Colon (tissue), 2 donors: ENCODE measurements at regions not wholly inside any gene's neighbourhood (a gene's known extent, or its start where the extent isn't known, plus 50 kb on each side); places are given as distances from the start of the nearest gene placed in this dataset.
"Not testable (repeated sequence)": the region's sequence is repeated elsewhere in the genome, so short reads cannot be mapped to it uniquely, and the experiment has no call there.

Experiments
- FAIRE-seq: peaks from 2 replicates; lab custom pipeline; 2012; peaks lifted over from hg19 to GRCh38; lab: Jason Lieb, UNC
- donor health status: control.
- donor health status: control.

- FAIRE-seq = no peak
Measured at GRCh38 chr21:35748678-35749314, 311.5 kb downstream of the SETD4 start.

- FAIRE-seq = no peak
Measured at GRCh38 chr21:35743571-35743970, 316.8 kb downstream of the SETD4 start.

DNA sequence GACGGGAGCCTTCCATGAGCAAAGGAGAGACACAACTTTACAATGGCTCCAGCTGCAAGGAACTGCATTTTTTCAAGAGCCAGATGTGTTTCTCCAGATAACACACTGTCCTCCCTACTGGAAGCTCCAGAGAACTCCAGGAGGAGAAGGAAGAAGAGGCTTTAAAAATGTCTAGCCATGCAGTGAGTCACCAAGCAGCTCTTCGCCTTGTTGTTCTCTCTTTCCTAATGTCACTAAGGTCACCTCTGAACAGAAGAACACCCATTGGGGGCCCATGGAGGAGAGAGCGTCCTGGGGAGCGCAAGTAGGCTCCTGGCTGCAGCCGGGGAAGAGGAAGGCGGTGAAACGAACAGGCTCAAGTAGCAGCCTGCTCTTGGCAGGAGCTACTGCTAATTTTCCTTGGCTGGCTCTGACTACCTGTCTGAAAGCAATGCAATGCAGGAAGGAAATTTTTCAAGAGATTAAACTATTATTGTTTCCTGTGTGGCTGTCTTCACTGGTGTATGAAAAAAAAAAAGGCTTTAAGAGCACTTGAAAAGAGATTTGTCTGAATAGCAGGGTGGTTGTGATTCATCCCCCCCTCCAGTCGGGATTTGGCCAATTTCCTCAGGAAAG lies 321.9 kb downstream of the SETD4 start:
- no peak for FAIRE-seq

DNA sequence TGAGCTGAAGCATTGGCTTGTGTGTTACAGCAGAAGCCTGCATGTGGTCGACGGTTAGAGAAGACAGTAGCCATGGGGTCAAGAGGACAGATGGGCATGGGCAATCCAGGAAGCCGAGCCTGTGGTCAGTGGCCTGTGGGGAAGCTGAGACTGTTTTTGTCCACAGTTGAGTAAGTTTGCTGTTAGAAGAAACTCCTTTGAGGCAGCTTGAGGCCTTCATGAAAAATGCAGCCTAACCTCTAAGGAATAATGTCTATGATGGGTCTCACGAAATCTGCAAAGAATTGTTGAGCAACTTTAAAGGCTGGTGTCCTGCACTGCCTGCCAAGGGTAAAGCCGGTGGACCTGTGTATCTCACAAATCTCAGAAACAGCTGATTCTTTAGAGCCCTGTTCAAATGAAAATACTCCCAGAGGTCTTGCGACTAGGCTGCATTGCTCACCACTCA lies 322.4 kb downstream of the SETD4 start:
- FAIRE-seq = no peak

GRCh38 chr21:35737449-35737848 lies 322.9 kb downstream of the SETD4 start:
- no peak for FAIRE-seq

DNA sequence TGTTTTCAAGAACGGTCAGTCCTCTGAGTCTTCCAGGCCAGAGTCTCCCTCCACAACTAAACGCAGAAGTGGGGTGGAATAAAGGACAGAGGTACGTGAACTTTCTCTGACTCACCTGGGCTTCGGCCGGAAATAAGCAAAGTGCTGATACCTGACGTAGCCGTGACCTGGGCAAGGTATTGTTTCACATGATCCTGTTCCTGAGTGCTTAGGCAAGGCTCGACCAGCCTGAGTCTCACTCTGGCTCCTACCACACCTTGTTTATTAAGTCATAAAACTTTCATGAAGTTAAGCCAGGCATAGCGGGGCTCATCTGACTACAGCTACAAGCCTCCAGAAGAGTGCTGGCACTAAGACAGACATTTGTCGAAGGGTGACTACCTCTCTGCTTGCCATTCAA lies 327.5 kb downstream of the SETD4 start:
- no peak for FAIRE-seq

GRCh38 chr21:35730325-35730724 lies 330.0 kb downstream of the SETD4 start:
- no peak for FAIRE-seq

DNA sequence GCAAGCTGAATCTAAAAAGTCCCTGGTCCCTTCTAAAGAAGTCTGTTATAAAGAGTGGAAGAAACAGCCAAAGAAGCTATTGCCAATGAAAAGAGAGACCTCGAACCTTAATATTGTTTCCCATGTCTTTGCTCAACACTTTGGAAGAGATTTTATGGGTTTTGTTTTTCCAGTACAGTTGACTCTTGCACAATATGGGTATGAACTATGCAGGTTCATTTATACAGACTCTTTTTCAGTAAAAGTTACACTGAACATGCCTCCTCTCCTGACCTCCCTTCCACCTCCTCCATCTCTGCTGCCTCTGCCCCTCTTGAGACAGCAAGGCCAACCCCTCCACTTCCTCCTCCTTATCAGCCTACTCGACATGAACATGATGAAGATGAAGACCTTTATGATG lies 332.5 kb downstream of the SETD4 start:
- no peak for FAIRE-seq

- FAIRE-seq = no peak
Measured at GRCh38 chr21:35724156-35724555, 336.2 kb downstream of the SETD4 start.

- FAIRE-seq = no peak
Measured at GRCh38 chr21:35721701-35722100, 338.6 kb downstream of the SETD4 start.

- FAIRE-seq = no peak
Measured at GRCh38 chr21:35720208-35720731, 340.1 kb downstream of the SETD4 start.

- FAIRE-seq = no peak
Measured at GRCh38 chr21:35719080-35719479, 341.2 kb downstream of the SETD4 start.

- no peak for FAIRE-seq
Measured at GRCh38 chr21:35716876-35717565, 343.3 kb downstream of the SETD4 start.

DNA sequence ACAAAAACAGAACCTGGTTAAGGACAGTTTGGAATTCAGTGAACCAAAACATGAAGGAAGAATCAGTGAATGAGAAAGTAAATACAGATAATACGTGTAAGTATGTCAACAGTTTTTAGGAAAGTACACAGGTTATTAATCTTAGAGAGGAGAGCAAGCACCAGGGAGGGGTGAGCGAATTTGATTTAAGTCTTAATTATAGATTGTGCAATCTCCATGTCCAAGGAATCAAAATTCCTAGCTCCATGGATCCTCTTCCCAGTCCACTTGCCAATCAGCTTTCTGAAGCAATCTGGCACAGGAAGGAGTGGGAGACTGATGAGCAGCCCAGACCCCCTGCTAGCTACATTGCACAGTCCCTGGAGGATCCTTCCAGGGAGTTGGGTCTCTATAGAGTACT lies 346.4 kb downstream of the SETD4 start:
- FAIRE-seq = no peak

- no peak for FAIRE-seq
Measured at GRCh38 chr21:35711661-35712060, 348.7 kb downstream of the SETD4 start.

DNA sequence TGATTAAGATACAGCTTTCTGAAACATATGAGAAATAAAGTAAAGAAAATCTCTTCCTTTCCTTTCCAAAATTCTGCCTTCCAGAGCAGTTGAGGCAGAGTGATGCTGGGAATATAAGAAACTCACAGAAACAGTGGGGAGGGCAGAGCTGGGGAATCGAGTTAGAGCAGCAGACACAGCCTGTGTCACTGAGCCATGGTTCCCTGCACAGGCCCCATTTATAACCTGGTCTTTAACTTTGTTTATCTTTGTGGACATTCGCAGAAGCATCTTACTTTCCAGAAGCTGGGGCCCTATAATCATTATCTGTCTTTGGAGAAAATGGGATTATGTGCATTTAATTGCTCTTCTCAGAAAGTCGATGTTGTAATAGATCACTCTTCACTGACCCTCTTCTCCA lies 349.1 kb downstream of the SETD4 start:
- no peak for FAIRE-seq

DNA sequence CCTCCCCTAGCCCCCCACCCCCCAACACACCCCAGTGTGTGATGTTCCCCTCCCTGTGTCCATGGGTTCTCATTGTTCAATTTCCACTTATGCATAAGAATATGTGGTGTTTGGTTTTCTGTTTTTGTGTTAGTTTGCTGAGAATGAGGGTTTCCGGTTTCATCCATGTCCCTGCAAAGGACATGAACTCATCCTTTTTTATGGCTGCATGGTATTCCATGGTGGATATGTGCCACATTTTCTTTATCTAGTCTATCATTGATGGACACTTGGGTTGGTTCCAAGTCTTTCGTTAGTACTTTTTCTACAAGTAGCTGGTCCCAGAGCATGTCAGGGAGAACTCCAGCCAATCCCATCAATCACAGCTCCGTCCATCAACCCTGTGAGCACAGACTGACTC lies 350.3 kb downstream of the SETD4 start:
- not testable (repeated sequence) for FAIRE-seq

DNA sequence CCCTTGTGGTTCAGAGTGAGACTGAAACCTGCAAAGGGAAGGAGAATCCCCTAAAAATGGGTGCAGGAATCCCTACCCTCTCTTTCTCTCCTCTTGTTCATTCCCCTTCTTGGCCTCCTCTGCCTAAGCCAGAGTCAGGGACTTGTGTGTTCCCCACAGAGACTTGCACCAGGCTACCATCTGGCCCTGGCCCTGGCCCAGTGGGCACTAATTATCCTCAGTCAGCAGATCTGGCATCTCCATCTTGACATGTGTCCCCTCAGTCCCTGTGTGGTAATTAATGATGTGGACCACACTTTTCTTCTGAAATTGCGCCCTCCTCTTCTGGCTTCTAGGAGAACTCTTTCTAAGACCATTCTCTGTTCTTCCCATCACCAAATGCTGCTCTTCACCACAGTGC lies 354.4 kb downstream of the SETD4 start:
- FAIRE-seq = no peak

DNA sequence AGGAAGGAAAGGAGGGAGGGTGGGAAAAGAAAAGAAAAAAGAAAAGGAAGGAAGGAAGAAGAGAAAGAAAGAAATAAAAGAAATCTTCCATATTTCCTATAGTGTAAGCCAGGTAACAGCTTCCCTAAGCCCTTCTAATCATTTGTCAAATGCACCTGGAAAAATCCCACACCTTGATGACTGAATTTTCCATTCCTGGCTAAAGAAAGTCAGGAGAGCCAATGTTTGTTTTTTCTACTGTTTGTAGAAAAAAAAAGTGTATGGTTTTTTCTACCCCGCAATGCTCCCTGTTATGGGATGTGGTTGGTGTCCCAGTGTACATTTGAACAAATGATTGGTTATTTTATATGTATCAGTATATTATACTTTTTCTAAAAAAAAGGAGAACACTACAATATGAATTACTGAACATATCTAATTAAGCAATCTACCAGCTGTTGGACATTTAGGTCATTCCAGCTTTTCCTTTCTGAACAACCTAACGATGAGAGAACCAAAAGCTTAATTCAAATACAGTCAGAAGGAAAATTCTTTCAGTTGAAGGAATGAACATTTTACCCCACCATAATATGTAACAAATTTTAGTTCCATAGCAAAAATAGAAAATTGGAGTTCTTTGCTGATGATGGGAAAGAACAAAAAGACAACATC lies 355.0 kb downstream of the SETD4 start:
- no peak for FAIRE-seq

DNA sequence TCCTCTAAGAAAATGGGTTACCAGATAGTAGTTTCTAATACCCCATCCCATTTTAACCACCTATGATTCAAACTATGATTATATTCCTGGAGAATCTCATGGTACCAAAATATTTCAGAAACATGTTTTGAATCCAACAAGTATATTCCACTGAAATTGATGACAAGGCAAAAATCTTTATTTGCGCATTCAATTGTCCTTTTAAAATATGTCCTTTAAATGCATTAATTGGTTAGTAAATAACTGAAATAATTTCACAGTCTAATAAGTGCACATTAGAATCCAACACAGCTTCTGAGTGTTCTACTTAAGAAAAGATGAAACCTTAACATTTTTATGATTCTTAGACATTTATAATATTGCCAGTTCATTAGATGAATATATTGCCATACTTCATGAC lies 356.6 kb downstream of the SETD4 start:
- no peak for FAIRE-seq

DNA sequence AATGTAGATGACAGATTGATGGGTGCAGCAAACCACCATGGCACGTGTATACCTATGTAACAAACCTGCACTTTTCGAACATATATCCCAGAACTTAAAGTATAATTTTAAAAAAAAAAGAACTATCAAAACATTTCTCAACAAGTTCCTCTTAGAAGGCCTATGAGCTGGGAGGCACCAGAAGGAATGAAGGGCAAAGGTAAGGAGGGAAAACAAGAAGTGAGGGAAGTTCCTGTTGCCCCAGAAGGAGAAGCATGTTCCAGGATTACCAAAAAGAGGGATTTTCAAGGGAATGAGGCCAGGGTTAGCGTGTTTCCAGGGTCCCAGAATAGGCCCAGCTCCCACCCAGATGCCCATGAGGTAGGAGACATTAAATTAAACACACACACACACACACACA lies 361.0 kb downstream of the SETD4 start:
- FAIRE-seq = no peak

- FAIRE-seq = no peak
Measured at GRCh38 chr21:35697321-35697808, 363.0 kb downstream of the SETD4 start.

GRCh38 chr21:35696644-35697043 lies 363.7 kb downstream of the SETD4 start:
- FAIRE-seq = no peak
